ENCODE measurements at regions not wholly inside any gene's neighbourhood (a gene's known extent, or its start where the extent isn't known, plus 50 kb on each side); places are given as distances from the start of the nearest gene placed in this dataset.

GRCh38 chr5:68450245-68450852 is 234.8 kb downstream of the PIK3R1 start:
- DNase-seq (ENCODE audit: low read depth) = no peak

GRCh38 chr5:68452286-68452685 is 236.7 kb downstream of the PIK3R1 start:
- no peak for DNase-seq (ENCODE audit: low read depth)

- DNase-seq (ENCODE audit: low read depth) = no peak
These were observed 238.6 kb downstream of the PIK3R1 start for GRCh38 chr5:68454172-68454571.

GRCh38 chr5:68454766-68455165 is 239.2 kb downstream of the PIK3R1 start:
- DNase-seq (ENCODE audit: low read depth) = no peak

- DNase-seq (ENCODE audit: low read depth) = no peak
These were observed 239.7 kb downstream of the PIK3R1 start for GRCh38 chr5:68455216-68455615.

- no peak for DNase-seq (ENCODE audit: low read depth)
These were observed 241.2 kb downstream of the PIK3R1 start for GRCh38 chr5:68456756-68457217.

- no peak for DNase-seq (ENCODE audit: low read depth)
These were observed 241.7 kb downstream of the PIK3R1 start for GRCh38 chr5:68457285-68457684.

GRCh38 chr5:68458416-68459021 is 243.0 kb downstream of the PIK3R1 start:
- DNase-seq (ENCODE audit: low read depth) = no peak

- no peak for DNase-seq (ENCODE audit: low read depth)
These were observed 243.7 kb downstream of the PIK3R1 start for GRCh38 chr5:68459093-68459809.

GRCh38 chr5:68459810-68460139 is 244.2 kb downstream of the PIK3R1 start:
- no peak for DNase-seq (ENCODE audit: low read depth)

GRCh38 chr5:68460147-68460798 is 244.7 kb downstream of the PIK3R1 start:
- DNase-seq (ENCODE audit: low read depth) = peak; percentile 20

- no peak for DNase-seq (ENCODE audit: low read depth)
These were observed 248.1 kb downstream of the PIK3R1 start for GRCh38 chr5:68463606-68464005.

GRCh38 chr5:68464424-68464823 is 248.9 kb downstream of the PIK3R1 start:
- DNase-seq (ENCODE audit: low read depth) = no peak

GRCh38 chr5:68465133-68465532 is 249.6 kb downstream of the PIK3R1 start:
- no peak for DNase-seq (ENCODE audit: low read depth)

- no peak for DNase-seq (ENCODE audit: low read depth)
These were observed 250.5 kb downstream of the PIK3R1 start for GRCh38 chr5:68465934-68466551.

GRCh38 chr5:68467208-68467607 is 251.7 kb downstream of the PIK3R1 start:
- DNase-seq (ENCODE audit: low read depth) = no peak

- DNase-seq (ENCODE audit: low read depth) = no peak
These were observed 252.2 kb downstream of the PIK3R1 start for GRCh38 chr5:68467794-68468193.

GRCh38 chr5:68468322-68468721 is 252.8 kb downstream of the PIK3R1 start:
- DNase-seq (ENCODE audit: low read depth) = no peak

- no peak for DNase-seq (ENCODE audit: low read depth)
These were observed 260.0 kb downstream of the PIK3R1 start for GRCh38 chr5:68475476-68475983.

- DNase-seq (ENCODE audit: low read depth) = no peak
These were observed 261.3 kb downstream of the PIK3R1 start for GRCh38 chr5:68476854-68477253.

- DNase-seq (ENCODE audit: low read depth) = no peak
These were observed 262.9 kb downstream of the PIK3R1 start for GRCh38 chr5:68478301-68479095.
